ENCODE measurements at regions not wholly inside any gene's neighbourhood (a gene's known extent, or its start where the extent isn't known, plus 50 kb on each side); places are given as distances from the start of the nearest gene placed in this dataset.

- no peak for DNase-seq (ENCODE audit: low read depth)
Observed at GRCh38 chrX:40316502-40316901, 218.7 kb upstream of the BCOR start.

DNA sequence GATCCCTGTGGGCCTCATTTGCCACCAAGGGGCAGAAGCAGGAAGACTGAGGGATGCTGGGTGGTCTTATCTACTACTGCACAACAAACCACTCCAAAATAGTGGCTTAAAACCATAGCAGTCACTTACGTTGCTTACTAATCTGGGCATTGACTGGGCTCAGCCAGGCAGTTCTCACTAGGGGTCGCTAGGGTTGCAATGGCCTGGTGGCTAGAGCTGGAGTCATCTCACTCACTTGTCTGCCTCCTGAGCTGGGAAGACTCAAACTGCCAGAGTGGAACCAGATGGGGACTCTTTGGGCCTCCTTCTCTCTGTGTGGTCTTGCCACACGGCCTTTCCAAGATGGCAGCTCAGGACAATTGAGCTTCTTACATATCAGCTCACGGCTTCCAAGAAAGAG, 216.3 kb upstream of the BCOR start:
- DNase-seq (ENCODE audit: low read depth): no peak

DNA sequence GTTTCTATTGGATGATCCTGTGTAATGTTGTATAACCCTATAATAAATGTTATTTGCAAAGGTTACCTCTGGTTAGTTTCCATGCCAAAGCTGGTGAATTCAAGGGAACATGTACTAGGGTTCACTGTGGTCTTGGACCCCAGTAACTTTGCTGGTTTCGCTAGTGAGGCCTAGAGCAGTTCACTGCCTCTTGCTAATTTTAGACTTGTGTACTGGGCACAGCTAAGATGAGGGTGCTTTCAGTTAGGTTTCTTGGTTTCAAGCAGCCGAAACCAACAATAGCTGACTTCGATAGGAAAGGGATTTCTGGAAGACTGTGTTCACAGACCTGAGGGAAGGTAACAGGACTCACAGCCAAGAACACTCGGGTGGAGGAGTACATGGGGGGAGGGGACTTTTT, 215.5 kb upstream of the BCOR start:
- no peak for DNase-seq (ENCODE audit: low read depth)

- no peak for DNase-seq (ENCODE audit: low read depth)
Observed at GRCh38 chrX:40310447-40310846, 212.7 kb upstream of the BCOR start.

- no peak for DNase-seq (ENCODE audit: low read depth)
Observed at GRCh38 chrX:40310016-40310415, 212.3 kb upstream of the BCOR start.

DNA sequence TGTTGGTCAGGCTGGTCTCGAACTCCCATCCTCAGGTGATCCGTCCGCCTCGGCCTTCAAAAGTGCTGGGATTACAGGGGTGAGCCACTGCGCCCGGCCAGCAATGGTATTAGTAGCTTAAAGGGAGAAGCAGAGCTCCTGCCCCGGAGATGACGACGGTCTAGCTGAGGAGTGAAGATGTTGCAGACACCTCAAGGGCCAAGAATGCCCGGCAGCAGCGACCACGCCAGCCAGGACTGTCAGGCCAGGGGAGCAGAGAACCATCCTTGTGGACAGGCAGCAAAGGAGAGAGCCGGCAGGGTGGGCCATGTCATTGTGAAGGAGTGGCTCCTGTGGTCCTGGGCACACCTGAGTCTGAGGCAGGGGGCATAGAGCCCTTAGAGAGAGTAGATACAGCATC, 210.1 kb upstream of the BCOR start:
- no peak for DNase-seq (ENCODE audit: low read depth)

GRCh38 chrX:40304115-40304514, 206.4 kb upstream of the BCOR start:
- no peak for DNase-seq (ENCODE audit: low read depth)

DNA sequence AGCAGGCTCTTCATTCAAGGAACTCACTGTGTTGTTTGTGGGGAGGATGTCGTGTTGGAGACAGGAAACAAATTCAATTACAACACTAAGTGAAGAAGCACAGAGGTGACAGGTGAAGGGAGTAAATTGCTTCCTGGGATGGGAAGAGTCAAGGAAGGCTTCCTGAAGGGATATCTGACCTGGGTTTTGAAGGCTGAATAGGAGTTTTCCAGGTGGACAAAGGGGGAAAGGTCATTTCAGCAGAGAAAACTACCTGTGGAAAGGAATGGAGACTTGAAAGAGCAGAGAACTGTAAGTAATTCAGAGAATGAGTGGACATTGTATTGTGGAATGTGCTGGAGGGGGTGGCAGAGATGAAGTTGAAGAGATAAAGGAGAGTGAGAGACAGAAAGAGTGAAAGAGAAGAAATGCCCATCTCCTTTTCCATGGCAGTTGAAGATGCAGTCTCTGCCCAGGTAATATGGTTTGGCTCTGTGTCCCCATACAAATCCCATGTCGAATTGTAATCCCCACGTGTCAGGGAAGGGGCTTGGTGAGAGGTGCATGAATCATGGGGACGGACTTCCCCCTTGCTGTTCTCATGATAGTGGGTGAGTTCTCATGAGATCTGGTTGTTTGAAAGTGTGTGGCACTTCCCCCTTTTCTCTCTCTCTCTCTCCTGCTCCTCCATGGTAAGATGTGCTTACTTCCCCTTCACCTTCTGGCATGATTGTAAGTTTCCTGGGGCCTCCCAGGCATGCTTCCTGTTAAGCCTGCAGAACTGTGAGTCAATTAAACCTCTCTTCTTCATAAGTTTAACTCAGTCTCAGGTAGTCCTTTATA, 205.7 kb upstream of the BCOR start:
- DNase-seq (ENCODE audit: low read depth): no peak

DNA sequence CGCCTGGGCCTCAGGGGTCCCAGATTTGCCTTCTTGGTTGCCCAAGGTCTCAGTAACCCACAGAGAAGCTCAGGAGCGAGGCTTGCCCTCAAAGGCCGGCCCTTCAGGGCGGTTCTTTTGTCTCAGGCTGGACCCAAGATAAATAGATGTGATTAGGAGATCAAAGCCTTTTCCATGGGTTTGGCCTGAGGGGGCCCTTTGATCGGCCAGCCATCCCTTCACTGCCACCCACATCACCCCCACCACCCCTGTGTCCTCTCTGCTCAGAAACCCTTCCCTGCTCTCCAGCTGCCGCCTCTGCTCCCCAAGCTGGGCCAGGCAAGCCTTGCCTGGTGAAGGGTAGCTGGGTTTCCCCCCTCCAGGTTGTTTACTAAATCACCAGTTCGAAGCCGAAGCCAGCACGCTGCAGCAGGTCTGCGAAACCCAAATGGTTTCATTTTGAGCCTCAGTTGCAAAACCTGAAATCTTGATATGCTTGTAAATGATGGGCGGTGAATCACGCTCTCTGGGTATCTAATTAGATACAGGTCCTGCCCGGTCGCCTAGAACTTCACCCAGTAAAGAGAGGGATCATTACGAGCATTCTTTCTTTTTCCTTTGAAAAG, 202.6 kb upstream of the BCOR start:
- no peak for DNase-seq (ENCODE audit: low read depth)

DNA sequence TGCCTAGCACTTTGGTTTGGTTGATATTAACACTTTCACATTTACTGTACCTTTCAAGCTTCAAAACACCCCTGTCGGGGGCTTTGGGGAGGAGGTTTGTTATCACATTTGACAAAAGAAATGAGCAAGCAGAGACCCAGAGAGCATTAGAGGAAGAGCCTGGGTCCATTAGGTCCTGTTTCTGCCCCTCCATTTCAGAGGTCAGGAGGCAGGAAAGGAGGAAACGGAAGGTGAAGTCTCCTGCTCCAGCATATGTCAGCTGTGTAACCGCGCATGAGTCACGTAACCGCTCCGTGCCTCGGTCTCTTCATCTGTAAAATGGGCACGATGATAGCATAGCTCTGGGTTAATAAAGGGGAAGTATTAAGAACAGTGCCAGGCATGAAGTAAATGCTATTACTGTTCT, 201.9 kb upstream of the BCOR start:
- no peak for DNase-seq (ENCODE audit: low read depth)

DNA sequence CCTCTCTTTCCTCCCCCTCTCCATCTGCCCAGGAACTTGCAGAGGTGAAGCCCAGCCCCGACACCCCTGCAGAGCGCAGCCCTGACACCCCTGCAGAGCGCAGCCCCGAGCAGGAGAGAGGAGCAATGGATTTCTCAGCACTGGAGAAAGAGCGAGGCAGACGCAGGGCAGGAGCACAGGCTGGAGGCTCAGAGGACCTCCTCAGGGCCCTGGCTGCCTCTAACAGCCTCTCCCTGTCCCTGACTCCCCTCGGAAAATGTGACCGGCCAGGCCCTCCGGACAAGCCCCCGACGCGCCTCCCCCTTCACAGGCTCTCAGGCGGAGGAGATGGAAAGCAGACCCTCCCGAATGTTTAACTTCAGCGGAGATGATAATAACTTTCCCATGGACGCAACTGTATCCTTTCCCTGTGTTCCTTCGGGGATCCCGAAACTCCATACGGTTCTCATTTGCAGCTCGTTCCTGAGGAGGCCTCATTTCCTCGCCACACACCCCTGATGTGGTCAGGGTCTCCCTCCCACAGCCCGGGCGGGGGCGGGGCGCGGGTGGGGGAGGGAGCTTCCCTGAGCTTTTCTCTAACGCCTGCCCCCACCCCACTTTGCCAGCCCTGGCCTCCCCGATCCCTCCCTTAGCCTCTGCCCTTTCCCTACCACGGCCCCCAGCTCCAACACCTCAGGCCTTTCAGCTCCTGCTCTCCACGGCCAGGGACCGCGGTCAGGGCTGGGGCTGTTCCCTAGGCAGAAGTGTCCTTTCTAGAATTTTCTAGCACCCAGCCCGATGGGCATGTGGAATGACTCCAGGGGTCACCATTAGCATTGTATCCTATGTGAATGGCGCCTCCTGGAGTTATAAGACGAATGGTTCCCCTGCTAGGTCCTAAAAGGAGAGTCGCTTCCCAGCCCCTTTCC, 201.1 kb upstream of the BCOR start:
- DNase-seq (ENCODE audit: low read depth): no peak

DNA sequence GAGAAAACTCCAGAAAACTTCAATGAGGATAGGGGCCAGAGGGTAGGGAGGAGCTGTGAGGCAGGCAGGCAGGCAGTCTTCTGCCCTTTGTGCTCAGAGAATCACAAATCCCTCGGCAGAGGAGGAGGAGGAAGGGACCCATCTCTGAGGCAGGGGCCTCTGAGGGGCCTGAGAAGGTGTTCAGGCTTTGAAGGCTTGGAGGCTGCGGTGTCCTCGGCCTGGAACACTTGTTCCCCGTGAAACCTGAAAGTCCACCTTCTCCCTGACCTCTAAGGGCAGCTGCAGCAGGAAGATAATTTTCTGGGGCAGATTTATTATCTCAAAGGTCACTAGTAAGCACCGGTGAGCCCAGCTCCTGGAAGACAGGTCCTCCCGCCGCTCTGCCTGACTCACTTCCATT, 200.3 kb upstream of the BCOR start:
- no peak for DNase-seq (ENCODE audit: low read depth)

DNA sequence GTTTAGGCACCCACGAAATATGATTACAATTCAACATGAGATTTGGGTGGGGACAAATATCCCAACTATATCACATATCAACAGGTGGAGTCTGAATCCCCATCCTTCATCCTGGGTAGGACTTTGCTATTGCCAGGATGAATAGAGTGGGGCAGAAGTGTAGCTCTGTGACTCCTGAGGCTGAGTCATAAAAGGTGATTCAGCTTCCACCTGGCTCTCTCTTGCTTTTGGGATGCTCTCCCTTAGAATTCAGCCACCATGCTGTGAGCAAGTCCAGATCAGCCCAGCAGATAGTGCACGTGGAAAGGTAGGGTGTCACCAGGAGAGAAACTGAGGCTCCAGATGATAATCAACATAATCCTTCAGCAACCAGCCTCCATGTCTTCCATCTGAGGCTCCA, 193.8 kb upstream of the BCOR start:
- DNase-seq (ENCODE audit: low read depth): no peak

DNA sequence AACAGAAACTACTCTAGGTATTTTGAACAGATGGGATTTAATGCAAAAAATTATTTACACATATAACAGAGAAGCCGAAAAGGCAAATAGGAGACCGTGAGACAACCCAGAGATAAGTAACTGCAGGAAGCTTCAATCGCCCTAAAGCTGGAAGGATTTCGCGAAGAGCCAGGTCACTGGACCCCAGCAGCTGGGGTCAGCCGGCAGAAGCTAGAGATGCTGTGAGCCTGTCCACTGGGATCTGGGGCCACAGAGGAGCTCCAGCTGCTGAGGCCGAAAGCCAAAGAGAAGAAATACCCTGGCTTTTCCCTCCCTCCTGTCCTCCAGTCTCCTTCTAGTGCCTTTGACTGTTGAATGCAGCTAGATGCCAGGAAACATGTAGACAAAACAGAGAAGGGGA, 192.8 kb upstream of the BCOR start:
- DNase-seq (ENCODE audit: low read depth): no peak

- DNase-seq (ENCODE audit: low read depth): no peak
Observed at GRCh38 chrX:40285876-40286275, 188.1 kb upstream of the BCOR start.

- no peak for DNase-seq (ENCODE audit: low read depth)
Observed at GRCh38 chrX:40284852-40285251, 187.1 kb upstream of the BCOR start.

DNA sequence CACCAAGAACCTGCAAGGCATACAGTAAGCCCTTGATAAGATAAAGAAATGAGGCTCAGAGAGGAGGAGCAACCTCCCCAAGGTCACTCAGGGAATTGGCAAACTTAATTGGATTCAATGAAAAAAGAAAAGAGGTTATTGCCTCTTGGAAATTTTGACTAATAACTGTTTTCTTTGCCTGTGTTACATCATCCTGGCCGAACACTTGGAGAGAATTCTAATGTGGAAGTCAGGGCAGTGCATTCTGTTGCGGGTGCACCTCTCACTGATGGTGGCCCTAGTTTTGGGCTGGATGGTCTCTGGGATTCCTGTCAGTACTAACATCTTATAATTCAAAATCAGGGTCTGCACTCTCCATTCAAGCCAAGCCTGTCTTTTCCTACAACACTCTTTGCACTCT, 186.2 kb upstream of the BCOR start:
- DNase-seq (ENCODE audit: low read depth): no peak

GRCh38 chrX:40282946-40283660, 185.3 kb upstream of the BCOR start:
- no peak for DNase-seq (ENCODE audit: low read depth)

GRCh38 chrX:40282348-40282747, 184.6 kb upstream of the BCOR start:
- no peak for DNase-seq (ENCODE audit: low read depth)

- DNase-seq (ENCODE audit: low read depth): no peak
Observed at GRCh38 chrX:40281336-40282005, 183.7 kb upstream of the BCOR start.

DNA sequence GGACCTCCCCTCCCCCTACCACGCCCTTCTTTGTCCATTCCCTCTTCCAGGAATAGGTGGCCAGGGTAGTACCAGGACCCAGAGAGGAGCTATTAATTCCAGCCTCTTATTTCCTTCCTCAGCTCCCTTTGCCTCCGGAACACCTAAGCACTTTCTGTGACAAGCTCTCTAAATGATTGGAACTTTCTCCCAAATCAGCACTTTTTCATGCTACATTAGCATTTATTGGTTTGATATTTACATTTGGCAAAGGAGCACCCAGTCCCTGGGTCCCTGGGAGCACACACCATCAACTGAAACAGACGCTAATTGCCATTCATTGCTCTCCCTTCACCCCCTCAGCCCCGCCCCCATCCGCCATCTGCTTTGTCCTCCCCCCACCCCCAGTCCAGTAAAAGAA, 182.0 kb upstream of the BCOR start:
- no peak for DNase-seq (ENCODE audit: low read depth)

Data from LHCN-M2 (cell line).